A549 (cell line): ENCODE measurements at regions not wholly inside any gene's neighbourhood (a gene's known extent, or its start where the extent isn't known, plus 50 kb on each side); places are given as distances from the start of the nearest gene placed in this dataset.

ENCODE experiments used
- CHD2 ChIP-seq: fragments of 150-350 bp; IDR thresholded peaks from 2 replicates; pipeline ENCODE4 v1.6.1; 2014; ENCODE audit warnings: low read length; ENCODE audit not compliant: partially characterized antibody
- HEYL ChIP-seq: fragments of 250-450 bp; sonication (Bioruptor Pico); IDR thresholded peaks from 2 replicates; pipeline ENCODE4 v1.8.0; 2021; ENCODE audit warnings: mild to moderate bottlenecking, moderate library complexity
- MYC ChIP-seq: IDR thresholded peaks from 2 replicates; pipeline ENCODE4 v1.6.1; 2012; ENCODE audit warnings: mild to moderate bottlenecking, inconsistent platforms, low read length, improper control_type of control experiment, borderline replicate concordance
- POLR2A ChIP-seq: IDR thresholded peaks from 2 replicates; pipeline ENCODE4 v1.6.1; 2012; ENCODE audit warnings: mild to moderate bottlenecking, low read length
- RAD21 ChIP-seq, 2 experiments: fragments of >200 bp in 1 of 2; sonication (Bioruptor Twin) in 1 of 2; formaldehyde crosslinking in 1 of 2; IDR thresholded peaks in 1 of 2; conservative IDR thresholded peaks in 1 of 2; 2 replicates in 1 of 2; 3 replicates in 1 of 2; pipeline ENCODE4 v1.6.1; 2012 to 2018; ENCODE audit warnings: inconsistent platforms in 1 of 2
- REST ChIP-seq: fragments of 200-600 bp; sonication (generic); IDR thresholded peaks from 2 replicates; pipeline ENCODE4 v1.6.1; 2016; ENCODE audit warnings: antibody characterized with exemption, mild to moderate bottlenecking, moderate library complexity
- USF2 ChIP-seq: fragments of 450-650 bp; IDR thresholded peaks from 2 replicates; pipeline ENCODE4 v1.6.1; 2014; ENCODE audit warnings: antibody characterized with exemption
- TF ChIP-seq, protein P1 (sequence below): fragments of >200 bp; sonication (Bioruptor Twin); formaldehyde crosslinking; IDR thresholded peaks from 3 replicates; pipeline ENCODE4 v1.5.1; 2016

GRCh38 chr15:62568004-62568403 is 402.9 kb upstream of the C2CD4B start:
- TF ChIP-seq POLR2A (no peak), RAD21 (conservative IDR thresholded peaks at IDR 0.05 in 1 of 2, IDR thresholded peaks at IDR 0.05 in 1 of 2) (no peak), REST (no peak), CHD2 (no peak), HEYL (CRISPR knock-in tag) (no peak), MYC (no peak), USF2 (no peak)
- TF ChIP-seq, protein P1, sequence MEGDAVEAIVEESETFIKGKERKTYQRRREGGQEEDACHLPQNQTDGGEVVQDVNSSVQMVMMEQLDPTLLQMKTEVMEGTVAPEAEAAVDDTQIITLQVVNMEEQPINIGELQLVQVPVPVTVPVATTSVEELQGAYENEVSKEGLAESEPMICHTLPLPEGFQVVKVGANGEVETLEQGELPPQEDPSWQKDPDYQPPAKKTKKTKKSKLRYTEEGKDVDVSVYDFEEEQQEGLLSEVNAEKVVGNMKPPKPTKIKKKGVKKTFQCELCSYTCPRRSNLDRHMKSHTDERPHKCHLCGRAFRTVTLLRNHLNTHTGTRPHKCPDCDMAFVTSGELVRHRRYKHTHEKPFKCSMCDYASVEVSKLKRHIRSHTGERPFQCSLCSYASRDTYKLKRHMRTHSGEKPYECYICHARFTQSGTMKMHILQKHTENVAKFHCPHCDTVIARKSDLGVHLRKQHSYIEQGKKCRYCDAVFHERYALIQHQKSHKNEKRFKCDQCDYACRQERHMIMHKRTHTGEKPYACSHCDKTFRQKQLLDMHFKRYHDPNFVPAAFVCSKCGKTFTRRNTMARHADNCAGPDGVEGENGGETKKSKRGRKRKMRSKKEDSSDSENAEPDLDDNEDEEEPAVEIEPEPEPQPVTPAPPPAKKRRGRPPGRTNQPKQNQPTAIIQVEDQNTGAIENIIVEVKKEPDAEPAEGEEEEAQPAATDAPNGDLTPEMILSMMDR, result no peak
